WTC11 (cell line): ENCODE measurements at regions not wholly inside any gene's neighbourhood (a gene's known extent, or its start where the extent isn't known, plus 50 kb on each side); places are given as distances from the start of the nearest gene placed in this dataset.

Experiments used
- ATAC-seq: fragments of 200-7000 bp; cut with Tn5 transposase; 2 replicates; pipeline ENCODE4 v1.10.0; 2021; ENCODE audit warnings: mild to moderate bottlenecking, moderate library complexity
- CTCF ChIA-PET: fragments of 300-600 bp; sonication (Branson Sonifier 250); formaldehyde crosslinking; loops from one replicate; lab custom pipeline; 2021; ENCODE audit warnings: antibody characterized with exemption; lab: Charles Lee
- POLR2A ChIA-PET: fragments of 350-600 bp; sonication (Branson Sonifier 250); formaldehyde crosslinking; loops from one replicate; lab custom pipeline; 2021; ENCODE audit warnings: antibody characterized with exemption; lab: Charles Lee
- DNase-seq: peaks from one replicate; pipeline ENCODE4 v3.0.0; 2021; ENCODE audit warnings: low spot score
- H3K27ac Mint-ChIP-seq: 2 replicates; pipeline ENCODE4 v1.8.0; 2021; ENCODE audit warnings: mixed read lengths
- H3K27me3 Mint-ChIP-seq: 2 replicates; pipeline ENCODE4 v1.8.0; 2021; ENCODE audit warnings: low read depth, mild to moderate bottlenecking, moderate library complexity, mixed read lengths
- H3K36me3 Mint-ChIP-seq: 2 replicates; pipeline ENCODE4 v1.8.0; 2021; ENCODE audit warnings: mixed read lengths
- H3K4me1 Mint-ChIP-seq: 2 replicates; pipeline ENCODE4 v1.8.0; 2022; ENCODE audit warnings: mixed read lengths
- H3K4me3 Mint-ChIP-seq: 2 replicates; pipeline ENCODE4 v1.8.0; 2021; ENCODE audit warnings: mild to moderate bottlenecking, moderate library complexity, mixed read lengths
- H3K9me3 Mint-ChIP-seq: 2 replicates; pipeline ENCODE4 v1.8.0; 2021; ENCODE audit warnings: mixed read lengths
- ARID4B ChIP-seq: sonication (generic); formaldehyde crosslinking; IDR thresholded peaks from 2 replicates; pipeline ENCODE4 v1.8.0; 2023; ENCODE audit warnings: missing genetic modification reagents, mild to moderate bottlenecking, borderline replicate concordance
- CBFB ChIP-seq: sonication (generic); formaldehyde crosslinking; IDR thresholded peaks from 2 replicates; pipeline ENCODE4 v1.8.1; 2022; ENCODE audit warnings: mild to moderate bottlenecking, low read depth, missing genetic modification reagents
- ELF4 ChIP-seq: sonication (generic); formaldehyde crosslinking; IDR thresholded peaks from 2 replicates; pipeline ENCODE4 v1.8.1; 2022; ENCODE audit warnings: low read depth, mild to moderate bottlenecking, moderate library complexity, missing genetic modification reagents
- ESRRA ChIP-seq: sonication (generic); formaldehyde crosslinking; IDR thresholded peaks from 2 replicates; pipeline ENCODE4 v1.8.1; 2022; ENCODE audit warnings: mild to moderate bottlenecking, missing genetic modification reagents, borderline replicate concordance
- GRHL2 ChIP-seq: fragments of 250-450 bp; sonication (Bioruptor Pico); IDR thresholded peaks from 2 replicates; pipeline ENCODE4 v1.8.0; 2022; ENCODE audit warnings: mild to moderate bottlenecking, moderate library complexity; ENCODE audit not compliant: insufficient replicate concordance, severe bottlenecking
- MXD4 ChIP-seq: fragments of 250-450 bp; sonication (Bioruptor Pico); IDR thresholded peaks from 2 replicates; pipeline ENCODE4 v1.8.0; 2021; ENCODE audit warnings: mild to moderate bottlenecking, moderate library complexity, borderline replicate concordance
- PREB ChIP-seq: sonication (generic); formaldehyde crosslinking; IDR thresholded peaks from 2 replicates; pipeline ENCODE4 v1.8.1; 2022; ENCODE audit warnings: mild to moderate bottlenecking, missing genetic modification reagents, moderate library complexity, borderline replicate concordance
- RELA ChIP-seq: sonication (generic); formaldehyde crosslinking; IDR thresholded peaks from 2 replicates; pipeline ENCODE4 v1.8.1; 2022; ENCODE audit warnings: missing genetic modification reagents, mild to moderate bottlenecking, borderline replicate concordance
- SMAD3 ChIP-seq: sonication (generic); formaldehyde crosslinking; IDR thresholded peaks from 2 replicates; pipeline ENCODE4 v1.8.0; 2022; ENCODE audit warnings: missing genetic modification reagents, mild to moderate bottlenecking, borderline replicate concordance
- SOX15 ChIP-seq: fragments of 250-450 bp; sonication (Bioruptor Pico); IDR thresholded peaks from 2 replicates; pipeline ENCODE4 v1.9.0; 2021; ENCODE audit warnings: mild to moderate bottlenecking
- ZNF219 ChIP-seq: sonication (generic); formaldehyde crosslinking; IDR thresholded peaks from 2 replicates; pipeline ENCODE4 v1.8.0; 2023; ENCODE audit warnings: missing genetic modification reagents, mild to moderate bottlenecking, borderline replicate concordance
- ZNF423 ChIP-seq: fragments of 250-450 bp; sonication (Bioruptor Pico); IDR thresholded peaks from 2 replicates; pipeline ENCODE4 v2.1.2; 2022; ENCODE audit warnings: mild to moderate bottlenecking, moderate library complexity
- TF ChIP-seq, protein P1 (sequence below): sonication (generic); formaldehyde crosslinking; IDR thresholded peaks from 2 replicates; pipeline ENCODE4 v1.8.1; 2023; ENCODE audit warnings: mild to moderate bottlenecking, moderate library complexity, missing genetic modification reagents
- TF ChIP-seq, protein P2 (sequence below): sonication (generic); formaldehyde crosslinking; IDR thresholded peaks from 2 replicates; pipeline ENCODE4 v1.8.0; 2022; ENCODE audit warnings: mild to moderate bottlenecking, missing genetic modification reagents
- TF ChIP-seq, protein P3 (sequence below): sonication (generic); formaldehyde crosslinking; IDR thresholded peaks from 2 replicates; pipeline ENCODE4 v1.8.1; 2023; ENCODE audit warnings: mild to moderate bottlenecking, missing genetic modification reagents
- TF ChIP-seq, protein P4 (sequence below): sonication (generic); formaldehyde crosslinking; IDR thresholded peaks from 2 replicates; pipeline ENCODE4 v1.8.1; 2022; ENCODE audit warnings: low read depth, missing genetic modification reagents, borderline replicate concordance
- TF ChIP-seq, protein P5 (sequence below): fragments of 250-450 bp; sonication (Bioruptor Pico); IDR thresholded peaks from 2 replicates; pipeline ENCODE4 v1.9.0; 2021; ENCODE audit warnings: mild to moderate bottlenecking

DNA sequence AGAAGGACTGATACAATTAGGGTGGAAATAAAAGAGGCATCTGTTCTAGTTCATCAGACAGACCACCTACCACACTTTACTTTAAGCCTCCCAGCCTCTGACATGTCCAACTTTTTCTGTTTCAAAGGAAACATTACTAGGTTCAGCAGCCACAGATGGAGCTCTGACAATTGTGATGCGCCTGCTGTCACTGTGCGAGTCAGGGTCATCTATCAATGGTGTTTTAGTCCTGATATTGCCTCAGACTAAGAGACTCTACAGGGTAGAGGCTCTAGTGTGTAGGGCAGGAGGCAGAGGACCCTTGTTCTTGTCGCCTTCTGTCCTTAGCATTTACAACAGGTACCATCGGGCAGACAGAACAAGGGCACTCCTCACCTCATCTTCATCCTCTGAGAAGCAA, 685.0 kb upstream of the SGCG start:
- Mint-ChIP-seq H3K4me1 (peaks cover 8% of the 10 kb centered on the region), H3K27ac (no peak overlapping the region)
- ATAC-seq: no peak

GRCh38 chr13:22496803-22497508, 683.8 kb upstream of the SGCG start:
- H3K36me3 Mint-ChIP-seq: no peaks in the 10 kb centered on the region
- ATAC-seq (no peak), DNase-seq (no peak)
- no peaks in the 10 kb centered on the region for H3K27me3 Mint-ChIP-seq
- peaks cover 13% of the 10 kb centered on the region; the same call in 1 of the 2 replicates for H3K9me3 Mint-ChIP-seq
- H3K27ac Mint-ChIP-seq: no peak overlapping the region
- H3K4me1 Mint-ChIP-seq: peaks cover 8% of the 10 kb centered on the region
- ChIA-PET POLR2A (no interaction called here), CTCF (no interaction called here)
- TF ChIP-seq GRHL2 (CRISPR knock-in tag): no peak
- no peak for TF ChIP-seq ARID4B (CRISPR knock-in tag)
- no peak for TF ChIP-seq PREB (CRISPR knock-in tag)
- TF ChIP-seq, protein P1, sequence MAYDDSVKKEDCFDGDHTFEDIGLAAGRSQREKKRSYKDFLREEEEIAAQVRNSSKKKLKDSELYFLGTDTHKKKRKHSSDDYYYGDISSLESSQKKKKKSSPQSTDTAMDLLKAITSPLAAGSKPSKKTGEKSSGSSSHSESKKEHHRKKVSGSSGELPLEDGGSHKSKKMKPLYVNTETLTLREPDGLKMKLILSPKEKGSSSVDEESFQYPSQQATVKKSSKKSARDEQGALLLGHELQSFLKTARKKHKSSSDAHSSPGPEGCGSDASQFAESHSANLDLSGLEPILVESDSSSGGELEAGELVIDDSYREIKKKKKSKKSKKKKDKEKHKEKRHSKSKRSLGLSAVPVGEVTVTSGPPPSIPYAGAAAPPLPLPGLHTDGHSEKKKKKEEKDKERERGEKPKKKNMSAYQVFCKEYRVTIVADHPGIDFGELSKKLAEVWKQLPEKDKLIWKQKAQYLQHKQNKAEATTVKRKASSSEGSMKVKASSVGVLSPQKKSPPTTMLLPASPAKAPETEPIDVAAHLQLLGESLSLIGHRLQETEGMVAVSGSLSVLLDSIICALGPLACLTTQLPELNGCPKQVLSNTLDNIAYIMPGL: no peak
- TF ChIP-seq CBFB: no peak
- TF ChIP-seq, protein P2, sequence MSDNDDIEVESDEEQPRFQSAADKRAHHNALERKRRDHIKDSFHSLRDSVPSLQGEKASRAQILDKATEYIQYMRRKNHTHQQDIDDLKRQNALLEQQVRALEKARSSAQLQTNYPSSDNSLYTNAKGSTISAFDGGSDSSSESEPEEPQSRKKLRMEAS (CRISPR knock-in tag): no peak
- no peak for TF ChIP-seq SMAD3 (CRISPR knock-in tag)
- TF ChIP-seq, all 79 proteins: peak for 0
- no peak overlapping the region for H3K4me3 Mint-ChIP-seq

More for the DNA sequence above, 685.0 kb upstream of the SGCG start:
- ChIA-PET CTCF (no interaction called here), POLR2A (no interaction called here)
- no peaks in the 10 kb centered on the region for H3K27me3 Mint-ChIP-seq
- no peaks in the 10 kb centered on the region for H3K36me3 Mint-ChIP-seq
- no peak overlapping the region for H3K4me3 Mint-ChIP-seq
- peaks cover 22% of the 10 kb centered on the region; the same call in 1 of the 2 replicates for H3K9me3 Mint-ChIP-seq
- no peak for DNase-seq
- TF ChIP-seq, protein P3, sequence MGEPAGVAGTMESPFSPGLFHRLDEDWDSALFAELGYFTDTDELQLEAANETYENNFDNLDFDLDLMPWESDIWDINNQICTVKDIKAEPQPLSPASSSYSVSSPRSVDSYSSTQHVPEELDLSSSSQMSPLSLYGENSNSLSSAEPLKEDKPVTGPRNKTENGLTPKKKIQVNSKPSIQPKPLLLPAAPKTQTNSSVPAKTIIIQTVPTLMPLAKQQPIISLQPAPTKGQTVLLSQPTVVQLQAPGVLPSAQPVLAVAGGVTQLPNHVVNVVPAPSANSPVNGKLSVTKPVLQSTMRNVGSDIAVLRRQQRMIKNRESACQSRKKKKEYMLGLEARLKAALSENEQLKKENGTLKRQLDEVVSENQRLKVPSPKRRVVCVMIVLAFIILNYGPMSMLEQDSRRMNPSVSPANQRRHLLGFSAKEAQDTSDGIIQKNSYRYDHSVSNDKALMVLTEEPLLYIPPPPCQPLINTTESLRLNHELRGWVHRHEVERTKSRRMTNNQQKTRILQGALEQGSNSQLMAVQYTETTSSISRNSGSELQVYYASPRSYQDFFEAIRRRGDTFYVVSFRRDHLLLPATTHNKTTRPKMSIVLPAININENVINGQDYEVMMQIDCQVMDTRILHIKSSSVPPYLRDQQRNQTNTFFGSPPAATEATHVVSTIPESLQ (CRISPR knock-in tag): no peak
- TF ChIP-seq SOX15 (CRISPR knock-in tag) (no peak), MXD4 (CRISPR knock-in tag) (no peak), ZNF219 (CRISPR knock-in tag) (no peak), ELF4 (CRISPR knock-in tag) (no peak), ESRRA (CRISPR knock-in tag) (no peak), RELA (no peak), ZNF423 (no peak)
- TF ChIP-seq, protein P4, sequence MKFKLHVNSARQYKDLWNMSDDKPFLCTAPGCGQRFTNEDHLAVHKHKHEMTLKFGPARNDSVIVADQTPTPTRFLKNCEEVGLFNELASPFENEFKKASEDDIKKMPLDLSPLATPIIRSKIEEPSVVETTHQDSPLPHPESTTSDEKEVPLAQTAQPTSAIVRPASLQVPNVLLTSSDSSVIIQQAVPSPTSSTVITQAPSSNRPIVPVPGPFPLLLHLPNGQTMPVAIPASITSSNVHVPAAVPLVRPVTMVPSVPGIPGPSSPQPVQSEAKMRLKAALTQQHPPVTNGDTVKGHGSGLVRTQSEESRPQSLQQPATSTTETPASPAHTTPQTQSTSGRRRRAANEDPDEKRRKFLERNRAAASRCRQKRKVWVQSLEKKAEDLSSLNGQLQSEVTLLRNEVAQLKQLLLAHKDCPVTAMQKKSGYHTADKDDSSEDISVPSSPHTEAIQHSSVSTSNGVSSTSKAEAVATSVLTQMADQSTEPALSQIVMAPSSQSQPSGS (CRISPR knock-in tag): no peak
- TF ChIP-seq, protein P5, sequence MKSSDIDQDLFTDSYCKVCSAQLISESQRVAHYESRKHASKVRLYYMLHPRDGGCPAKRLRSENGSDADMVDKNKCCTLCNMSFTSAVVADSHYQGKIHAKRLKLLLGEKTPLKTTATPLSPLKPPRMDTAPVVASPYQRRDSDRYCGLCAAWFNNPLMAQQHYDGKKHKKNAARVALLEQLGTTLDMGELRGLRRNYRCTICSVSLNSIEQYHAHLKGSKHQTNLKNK (CRISPR knock-in tag): no peak
- TF ChIP-seq, protein P1: no peak
- TF ChIP-seq, all 79 proteins: peak for 0
